ENCODE measurements at regions not wholly inside any gene's neighbourhood (a gene's known extent, or its start where the extent isn't known, plus 50 kb on each side); places are given as distances from the start of the nearest gene placed in this dataset.

GRCh38 chr18:60667016-60667415 is 294.4 kb upstream of the MC4R start:
- no peak for DNase-seq

- DNase-seq = no peak
Measured at GRCh38 chr18:60668583-60668982, 296.0 kb upstream of the MC4R start.

- no peak for DNase-seq
Measured at GRCh38 chr18:60669938-60670337, 297.4 kb upstream of the MC4R start.

GRCh38 chr18:60671021-60671420 is 298.4 kb upstream of the MC4R start:
- no peak for DNase-seq

- DNase-seq = no peak
Measured at GRCh38 chr18:60675126-60675525, 302.6 kb upstream of the MC4R start.

- no peak for DNase-seq
Measured at GRCh38 chr18:60675801-60676200, 303.2 kb upstream of the MC4R start.

- no peak for DNase-seq
Measured at GRCh38 chr18:60676815-60677214, 304.2 kb upstream of the MC4R start.

- DNase-seq = peak; percentile 7
Measured at GRCh38 chr18:60684843-60685513, 312.4 kb upstream of the MC4R start.

- DNase-seq = no peak
Measured at GRCh38 chr18:60686142-60686541, 313.6 kb upstream of the MC4R start.

- DNase-seq = no peak
Measured at GRCh38 chr18:60691061-60691460, 318.5 kb upstream of the MC4R start.

GRCh38 chr18:60693426-60693825 is 320.9 kb upstream of the MC4R start:
- no peak for DNase-seq

GRCh38 chr18:60698901-60699300 is 326.3 kb upstream of the MC4R start:
- DNase-seq = no peak

GRCh38 chr18:60722742-60723141 is 350.2 kb upstream of the MC4R start:
- DNase-seq = no peak

GRCh38 chr18:60732143-60732542 is 359.6 kb upstream of the MC4R start:
- no peak for DNase-seq

GRCh38 chr18:60739212-60739611 is 366.6 kb upstream of the MC4R start:
- DNase-seq = no peak

- DNase-seq = no peak
Measured at GRCh38 chr18:60740313-60740712, 367.7 kb upstream of the MC4R start.

- DNase-seq = no peak
Measured at GRCh38 chr18:60746491-60746890, 373.9 kb upstream of the MC4R start.

- no peak for DNase-seq
Measured at GRCh38 chr18:60746919-60747318, 374.3 kb upstream of the MC4R start.

- DNase-seq = no peak
Measured at GRCh38 chr18:60753753-60754152, 381.2 kb upstream of the MC4R start.

GRCh38 chr18:60754413-60755009 is 381.9 kb upstream of the MC4R start:
- no peak for DNase-seq

- no peak for DNase-seq
Measured at GRCh38 chr18:60755134-60755533, 382.6 kb upstream of the MC4R start.

- no peak for DNase-seq
Measured at GRCh38 chr18:60775978-60776377, 403.4 kb upstream of the MC4R start.

GRCh38 chr18:60784161-60784560 is 411.6 kb upstream of the MC4R start:
- no peak for DNase-seq

GRCh38 chr18:60794802-60795201 is 422.2 kb upstream of the MC4R start:
- no peak for DNase-seq

- DNase-seq = no peak
Measured at GRCh38 chr18:60804415-60804814, 431.8 kb upstream of the MC4R start.

Data from RPMI8226 (cell line).